Activated naive CD4-positive, alpha-beta T cell treated with anti-CD3 and anti-CD28 coated beads for 36 hours (primary cell): ENCODE measurements at regions not wholly inside any gene's neighbourhood (a gene's known extent, or its start where the extent isn't known, plus 50 kb on each side); places are given as distances from the start of the nearest gene placed in this dataset.
"Not testable (repeated sequence)": the region's sequence is repeated elsewhere in the genome, so short reads cannot be mapped to it uniquely, and the experiment has no call there.

Source experiments
- CTCF ChIA-PET: fragments of 350-600 bp; sonication (Branson Sonifier 250); formaldehyde crosslinking; loops from one replicate; lab custom pipeline; 2021; ENCODE audit warnings: antibody characterized with exemption; lab: Charles Lee
- DNase-seq: peaks from one replicate; pipeline ENCODE4 v3.0.0-alpha.2; 2020
- H3K27ac Mint-ChIP-seq: one replicate; pipeline ENCODE4 v1.8.0; 2021; ENCODE audit warnings: mild to moderate bottlenecking, mixed read lengths
- H3K27me3 Mint-ChIP-seq: one replicate; pipeline ENCODE4 v1.8.0; 2021; ENCODE audit warnings: low read depth, mixed read lengths
- H3K36me3 Mint-ChIP-seq: one replicate; pipeline ENCODE4 v1.8.0; 2021; ENCODE audit warnings: low read depth, mixed read lengths
- H3K4me1 Mint-ChIP-seq: one replicate; pipeline ENCODE4 v1.8.0; 2021; ENCODE audit warnings: low read depth, mixed read lengths
- H3K4me3 Mint-ChIP-seq: one replicate; pipeline ENCODE4 v1.8.0; 2021; ENCODE audit warnings: mild to moderate bottlenecking, moderate library complexity, mixed read lengths
- H3K9me3 Mint-ChIP-seq: one replicate; pipeline ENCODE4 v1.8.0; 2021; ENCODE audit warnings: mixed read lengths
- intact Hi-C: fragments of 100-400 bp; cut with micrococcal nuclease; formaldehyde crosslinking; loops from one replicate; pipeline ENCODE4 v1.15.1; 2023

DNA sequence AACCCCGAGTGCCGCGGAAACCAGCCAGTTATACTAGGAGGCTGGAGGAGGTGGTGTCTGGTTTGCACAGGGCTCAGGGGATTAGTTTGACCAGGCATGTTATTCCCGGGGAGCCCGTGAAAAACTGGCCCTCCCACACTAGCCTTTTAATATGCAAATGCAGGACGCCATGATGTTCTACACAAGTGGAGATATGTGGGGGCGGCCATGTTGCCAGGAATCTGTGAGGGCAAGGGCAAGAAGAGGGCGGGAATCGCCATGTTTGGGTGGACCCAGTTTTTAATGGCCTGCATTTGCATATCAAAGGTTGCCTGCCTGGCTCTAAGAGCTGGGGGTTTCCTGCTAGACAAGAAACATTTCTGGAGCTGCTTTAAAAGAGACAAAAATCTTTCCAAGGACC is 940.7 kb downstream of the CDH18 start:
- intact Hi-C loops, result no loop called here
- no peak overlapping the region for H3K4me3 Mint-ChIP-seq

GRCh38 chr5:19048726-19049125 is 939.3 kb downstream of the CDH18 start:
- DNase-seq, result no peak
- Mint-ChIP-seq H3K4me1 (no peaks in the 10 kb centered on the region), H3K9me3 (peaks cover 8% of the 10 kb centered on the region), H3K27ac (no peak overlapping the region), H3K36me3 (no peaks in the 10 kb centered on the region), H3K27me3 (no peaks in the 10 kb centered on the region), H3K4me3 (no peak overlapping the region)
- intact Hi-C loops, result no loop called here
- CTCF ChIA-PET, result no interaction called here

More for the DNA sequence above, 940.7 kb downstream of the CDH18 start:
- H3K36me3 Mint-ChIP-seq, result no peaks in the 10 kb centered on the region
- no peaks in the 10 kb centered on the region for H3K4me1 Mint-ChIP-seq
- H3K27me3 Mint-ChIP-seq, result no peaks in the 10 kb centered on the region
- H3K27ac Mint-ChIP-seq, result no peak overlapping the region
- DNase-seq, result no peak
- peaks cover 4% of the 10 kb centered on the region for H3K9me3 Mint-ChIP-seq
- CTCF ChIA-PET, result no interaction called here

GRCh38 chr5:19058216-19058615 is 929.8 kb downstream of the CDH18 start:
- Mint-ChIP-seq H3K9me3 (peaks cover 15% of the 10 kb centered on the region), H3K27me3 (no peaks in the 10 kb centered on the region), H3K36me3 (no peaks in the 10 kb centered on the region), H3K27ac (no peak overlapping the region), H3K4me1 (no peaks in the 10 kb centered on the region), H3K4me3 (no peak overlapping the region)
- intact Hi-C loops, result no loop called here
- CTCF ChIA-PET, result no interaction called here
- DNase-seq, result no peak

DNA sequence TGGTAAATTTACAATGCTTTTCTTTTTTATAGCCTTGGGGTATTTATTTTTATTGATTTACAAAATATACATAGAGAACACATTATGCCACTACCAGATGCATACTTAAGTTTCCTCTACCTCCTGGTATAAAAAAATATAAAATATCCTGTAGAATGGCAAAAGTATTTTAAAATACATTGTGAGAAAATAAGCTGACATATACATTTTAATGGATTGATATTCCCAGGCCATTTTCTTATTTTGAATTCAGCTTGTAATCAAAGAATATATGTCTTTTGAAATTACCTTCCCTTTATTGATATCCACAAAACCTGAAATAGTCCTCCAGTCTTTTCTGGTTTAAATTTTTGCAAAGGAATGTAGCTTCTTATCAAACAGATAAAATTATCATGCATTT is 923.9 kb downstream of the CDH18 start:
- H3K4me1 Mint-ChIP-seq, result no peaks in the 10 kb centered on the region
- H3K27me3 Mint-ChIP-seq, result no peaks in the 10 kb centered on the region
- H3K9me3 Mint-ChIP-seq, result peaks cover 6% of the 10 kb centered on the region
- CTCF ChIA-PET, result no interaction called here
- H3K27ac Mint-ChIP-seq, result no peak overlapping the region
- DNase-seq, result no peak
- intact Hi-C loops, result no loop called here
- no peaks in the 10 kb centered on the region for H3K36me3 Mint-ChIP-seq
- no peak overlapping the region for H3K4me3 Mint-ChIP-seq

GRCh38 chr5:19067741-19068140 is 920.3 kb downstream of the CDH18 start:
- CTCF ChIA-PET, result no interaction called here
- Mint-ChIP-seq H3K4me3 (no peak overlapping the region), H3K27ac (no peak overlapping the region), H3K4me1 (no peaks in the 10 kb centered on the region), H3K9me3 (peaks cover 2% of the 10 kb centered on the region), H3K27me3 (no peaks in the 10 kb centered on the region), H3K36me3 (no peaks in the 10 kb centered on the region)
- intact Hi-C loops, result no loop called here
- DNase-seq, result no peak

DNA sequence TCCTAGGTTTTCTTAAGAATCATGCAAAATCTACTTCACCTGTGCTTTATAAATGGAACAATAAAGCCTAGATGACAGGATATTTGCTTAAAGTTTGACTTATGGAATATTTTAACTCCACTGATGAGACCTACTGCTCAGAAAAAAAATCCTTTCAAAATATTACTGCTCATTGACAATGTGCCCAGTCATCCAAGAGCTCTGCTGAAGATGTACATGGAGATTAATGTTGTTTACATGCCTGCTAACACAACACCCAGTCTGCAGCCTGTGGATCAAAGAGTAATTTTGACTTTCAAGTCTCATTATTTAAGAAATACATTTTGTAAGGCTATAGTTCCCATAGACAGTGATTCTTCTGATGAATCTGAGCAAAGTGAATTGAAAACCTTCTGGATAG is 889.6 kb downstream of the CDH18 start:
- Mint-ChIP-seq H3K9me3 (peaks cover 18% of the 10 kb centered on the region), H3K27me3 (no peaks in the 10 kb centered on the region), H3K4me3 (no peak overlapping the region), H3K27ac (no peak overlapping the region), H3K4me1 (no peaks in the 10 kb centered on the region), H3K36me3 (no peaks in the 10 kb centered on the region)
- intact Hi-C loops, result no loop called here
- CTCF ChIA-PET, result no interaction called here
- DNase-seq, result no peak

DNA sequence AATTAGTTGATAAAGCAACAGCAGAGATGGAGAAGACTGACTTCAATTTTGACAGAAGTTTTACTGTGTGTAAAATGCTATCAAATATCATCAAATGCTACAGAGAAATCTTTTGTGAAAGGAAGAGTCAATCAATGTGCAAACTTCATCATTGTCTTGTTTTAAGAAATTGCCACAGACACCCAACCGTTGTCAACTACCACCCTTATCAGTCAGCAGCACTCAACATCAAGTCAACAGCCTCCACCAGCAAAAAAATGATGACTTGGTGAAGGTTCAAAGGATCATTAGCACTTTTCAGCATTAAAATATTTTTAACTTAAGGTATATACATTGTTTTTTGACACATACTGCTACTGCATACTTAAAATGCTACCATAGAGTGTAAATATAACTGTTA is 888.8 kb downstream of the CDH18 start:
- no peak for DNase-seq
- intact Hi-C loops, result no loop called here
- CTCF ChIA-PET, result no interaction called here
- peaks cover 18% of the 10 kb centered on the region for H3K9me3 Mint-ChIP-seq
- H3K4me1 Mint-ChIP-seq, result no peaks in the 10 kb centered on the region
- H3K4me3 Mint-ChIP-seq, result no peak overlapping the region
- H3K36me3 Mint-ChIP-seq, result no peaks in the 10 kb centered on the region
- no peak overlapping the region for H3K27ac Mint-ChIP-seq
- no peaks in the 10 kb centered on the region for H3K27me3 Mint-ChIP-seq

DNA sequence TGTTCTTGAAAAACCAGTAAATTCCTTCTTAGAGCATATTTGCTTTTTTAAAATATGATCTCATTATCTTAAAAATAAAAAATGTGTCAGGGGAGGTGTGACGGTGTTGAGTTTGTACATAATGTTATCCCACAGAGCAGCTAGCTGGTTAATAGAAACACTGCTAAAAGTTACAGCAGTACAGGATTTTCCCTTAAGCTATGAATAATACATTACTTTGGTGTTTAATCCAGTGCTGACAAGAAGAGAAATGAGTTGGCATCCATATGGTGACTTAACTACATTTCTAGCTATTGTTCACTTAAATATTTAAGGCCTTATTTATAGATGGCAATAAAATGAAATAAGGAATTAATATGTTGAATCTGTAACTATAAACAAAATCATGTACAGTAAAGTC is 883.1 kb downstream of the CDH18 start:
- Mint-ChIP-seq H3K4me1 (no peaks in the 10 kb centered on the region), H3K27me3 (no peaks in the 10 kb centered on the region), H3K4me3 (no peak overlapping the region), H3K36me3 (no peaks in the 10 kb centered on the region), H3K27ac (no peak overlapping the region), H3K9me3 (peaks cover 16% of the 10 kb centered on the region)
- CTCF ChIA-PET, result no interaction called here
- no peak for DNase-seq
- intact Hi-C loops, result no loop called here

- no peak overlapping the region for H3K27ac Mint-ChIP-seq
- CTCF ChIA-PET, result no interaction called here
- H3K4me1 Mint-ChIP-seq, result no peaks in the 10 kb centered on the region
- DNase-seq, result no peak
- intact Hi-C loops, result no loop called here
- H3K27me3 Mint-ChIP-seq, result no peaks in the 10 kb centered on the region
- H3K9me3 Mint-ChIP-seq, result peaks cover 14% of the 10 kb centered on the region
- no peak overlapping the region for H3K4me3 Mint-ChIP-seq
- H3K36me3 Mint-ChIP-seq, result no peaks in the 10 kb centered on the region
These were observed 865.1 kb downstream of the CDH18 start for GRCh38 chr5:19122923-19123322.

DNA sequence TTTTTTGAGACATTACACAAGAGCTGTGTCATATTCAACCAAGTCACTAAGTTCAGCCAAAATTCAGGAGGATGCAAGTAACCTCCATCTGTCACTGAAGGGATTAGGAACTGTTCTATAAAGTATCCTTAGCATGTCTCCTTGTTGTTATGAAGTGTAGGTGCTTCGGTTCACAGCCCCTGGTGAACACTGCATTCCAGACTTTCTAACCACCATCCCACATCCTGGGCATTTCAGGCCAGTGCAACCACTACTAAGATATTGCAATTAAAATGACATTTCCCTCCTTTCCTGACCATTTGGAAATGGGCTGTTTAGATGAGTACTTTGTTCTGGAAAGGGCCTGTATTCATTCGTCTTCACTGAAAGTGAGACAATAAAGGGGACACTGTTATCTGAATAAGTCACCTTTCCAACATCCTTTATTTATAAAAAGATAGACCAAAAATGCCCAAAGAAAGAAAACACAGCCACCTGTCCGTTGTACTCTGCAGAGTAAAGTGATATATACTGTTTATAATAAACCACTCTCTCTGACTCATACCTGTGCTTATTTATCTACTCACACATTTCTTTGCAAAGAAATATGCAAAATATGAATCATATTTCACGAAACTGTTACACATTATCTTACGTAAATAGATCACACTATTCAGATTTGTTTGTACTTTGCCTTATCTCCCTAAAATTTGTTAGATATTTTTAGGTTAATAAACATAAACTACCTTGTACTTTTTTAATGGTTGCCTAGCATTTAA is 861.9 kb downstream of the CDH18 start:
- no peaks in the 10 kb centered on the region for H3K27me3 Mint-ChIP-seq
- intact Hi-C loops, result no loop called here
- peaks cover 10% of the 10 kb centered on the region for H3K9me3 Mint-ChIP-seq
- H3K27ac Mint-ChIP-seq, result no peak overlapping the region
- DNase-seq, result no peak
- H3K4me3 Mint-ChIP-seq, result no peak overlapping the region
- CTCF ChIA-PET, result no interaction called here
- no peaks in the 10 kb centered on the region for H3K36me3 Mint-ChIP-seq
- no peaks in the 10 kb centered on the region for H3K4me1 Mint-ChIP-seq

DNA sequence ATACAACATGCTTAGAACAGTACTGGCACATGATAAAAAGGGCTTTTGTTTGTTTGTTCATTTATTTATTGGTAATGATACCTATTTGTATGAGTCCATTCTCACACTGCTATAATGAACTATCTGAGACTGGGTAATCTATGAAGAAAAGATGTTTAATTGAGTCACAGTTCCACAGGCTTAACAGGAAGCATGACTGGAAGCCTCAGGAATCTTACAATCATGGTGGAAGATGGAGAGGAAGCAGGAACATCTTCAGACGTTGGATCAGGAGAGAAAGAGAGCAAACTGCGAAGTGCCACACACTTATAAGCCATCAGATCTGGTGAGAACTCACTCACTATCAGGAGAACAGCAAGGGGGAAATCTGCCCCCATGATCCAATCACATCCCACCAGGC is 847.7 kb downstream of the CDH18 start:
- no peak for DNase-seq
- intact Hi-C loops, result no loop called here
- Mint-ChIP-seq H3K36me3 (no peaks in the 10 kb centered on the region), H3K27me3 (no peaks in the 10 kb centered on the region), H3K9me3 (peaks cover 5% of the 10 kb centered on the region), H3K4me3 (no peak overlapping the region), H3K27ac (no peak overlapping the region), H3K4me1 (no peaks in the 10 kb centered on the region)
- CTCF ChIA-PET, result no interaction called here

GRCh38 chr5:19141937-19142524 is 846.0 kb downstream of the CDH18 start:
- CTCF ChIA-PET, H3K27me3 Mint-ChIP-seq, H3K27ac Mint-ChIP-seq, DNase-seq, H3K9me3 Mint-ChIP-seq, H3K4me3 Mint-ChIP-seq, H3K4me1 Mint-ChIP-seq, intact Hi-C loops, H3K36me3 Mint-ChIP-seq: not testable (repeated sequence)

GRCh38 chr5:19142713-19143414 is 845.1 kb downstream of the CDH18 start:
- H3K4me3 Mint-ChIP-seq, CTCF ChIA-PET, H3K27ac Mint-ChIP-seq, H3K9me3 Mint-ChIP-seq, H3K4me1 Mint-ChIP-seq, intact Hi-C loops, H3K36me3 Mint-ChIP-seq, H3K27me3 Mint-ChIP-seq, DNase-seq: not testable (repeated sequence)
